Stomach smooth muscle (tissue), 2 donors: ENCODE measurements at regions not wholly inside any gene's neighbourhood (a gene's known extent, or its start where the extent isn't known, plus 50 kb on each side); places are given as distances from the start of the nearest gene placed in this dataset.
A peak's percentile ranks its signal among the peaks of the same experiment; 100 is the strongest.
"Not testable (repeated sequence)": the region's sequence is repeated elsewhere in the genome, so short reads cannot be mapped to it uniquely, and the experiment has no call there.

Experiments
- H3K27ac ChIP-seq: one replicate; pipeline ENCODE4 v1.7.0; 2013; ENCODE audit warnings: mild to moderate bottlenecking, low read length, inconsistent platforms
- H3K27me3 ChIP-seq, 2 donors: one replicate each; pipeline ENCODE4 v1.7.0; 2013; ENCODE audit warnings: low read length in 2 of 2; ENCODE audit not compliant: insufficient read depth in 2 of 2, control insufficient read depth in 1 of 2
- H3K36me3 ChIP-seq, 2 donors: one replicate each; pipeline ENCODE4 v1.7.0; 2013; ENCODE audit warnings: low read length in 2 of 2; ENCODE audit not compliant: control insufficient read depth in 2 of 2, insufficient read depth in 2 of 2
- H3K4me1 ChIP-seq: one replicate; pipeline ENCODE4 v1.7.0; 2013; ENCODE audit warnings: low read length; ENCODE audit not compliant: control insufficient read depth, insufficient read depth
- H3K4me3 ChIP-seq, 2 donors: one replicate each; pipeline ENCODE4 v1.7.0; 2013; ENCODE audit warnings: low read length in 2 of 2
- H3K9ac ChIP-seq, 2 donors: one replicate each; pipeline ENCODE4 v1.7.0; 2013; ENCODE audit warnings: low read length in 2 of 2, mild to moderate bottlenecking in 1 of 2
- H3K9me3 ChIP-seq, 2 donors: one replicate each; pipeline ENCODE4 v1.7.0; 2013; ENCODE audit warnings: low read length in 2 of 2; ENCODE audit not compliant: control insufficient read depth in 2 of 2
- donor health status: healthy.
- donor health status: Pancreatic carcinoma.

DNA sequence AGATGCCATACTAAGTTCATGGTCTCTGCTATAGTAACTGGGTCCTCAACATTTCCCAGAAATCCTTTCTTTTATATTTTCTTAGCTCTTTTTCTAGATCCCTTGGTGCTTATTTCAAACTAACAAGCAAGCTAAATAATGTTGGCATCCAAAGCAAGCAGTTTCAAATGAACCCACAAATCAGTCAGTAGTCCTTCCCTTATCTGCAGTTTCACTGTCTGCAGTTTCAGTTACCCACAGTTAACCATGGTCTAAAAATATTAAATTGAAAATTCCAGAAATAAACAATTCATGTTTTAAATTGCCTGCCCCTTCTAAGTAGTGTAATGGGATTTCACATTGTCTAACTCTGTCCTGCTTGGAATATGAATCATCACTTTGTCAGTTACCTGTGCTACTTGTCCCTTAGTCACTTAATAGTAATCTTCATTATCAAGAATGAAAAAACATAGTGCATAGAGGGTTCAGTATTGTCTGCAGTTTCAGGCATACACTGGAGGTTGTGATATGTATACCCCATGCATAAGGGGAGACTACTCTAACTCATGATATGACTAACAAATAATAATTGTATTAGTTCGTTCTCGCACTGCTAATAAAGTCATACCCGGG, 633.7 kb downstream of the MECOM start:
- H3K9me3 ChIP-seq: no peaks in the 10 kb centered on the region
- no peak overlapping the region for H3K9ac ChIP-seq
- peaks cover 3% of the 10 kb centered on the region for H3K4me1 ChIP-seq
- no peaks in the 10 kb centered on the region for H3K27me3 ChIP-seq
- H3K27ac ChIP-seq: no peak overlapping the region
- no peaks in the 10 kb centered on the region for H3K36me3 ChIP-seq
- H3K4me3 ChIP-seq: no peak overlapping the region

- Histone ChIP-seq H3K27ac (no peak overlapping the region), H3K4me1 (peaks cover 3% of the 10 kb centered on the region), H3K4me3 (no peak overlapping the region), H3K36me3 (no peaks in the 10 kb centered on the region), H3K9ac (no peak overlapping the region), H3K9me3 (no peaks in the 10 kb centered on the region), H3K27me3 (no peaks in the 10 kb centered on the region)
Observed at GRCh38 chr3:169028716-169029115, 634.8 kb downstream of the MECOM start.

DNA sequence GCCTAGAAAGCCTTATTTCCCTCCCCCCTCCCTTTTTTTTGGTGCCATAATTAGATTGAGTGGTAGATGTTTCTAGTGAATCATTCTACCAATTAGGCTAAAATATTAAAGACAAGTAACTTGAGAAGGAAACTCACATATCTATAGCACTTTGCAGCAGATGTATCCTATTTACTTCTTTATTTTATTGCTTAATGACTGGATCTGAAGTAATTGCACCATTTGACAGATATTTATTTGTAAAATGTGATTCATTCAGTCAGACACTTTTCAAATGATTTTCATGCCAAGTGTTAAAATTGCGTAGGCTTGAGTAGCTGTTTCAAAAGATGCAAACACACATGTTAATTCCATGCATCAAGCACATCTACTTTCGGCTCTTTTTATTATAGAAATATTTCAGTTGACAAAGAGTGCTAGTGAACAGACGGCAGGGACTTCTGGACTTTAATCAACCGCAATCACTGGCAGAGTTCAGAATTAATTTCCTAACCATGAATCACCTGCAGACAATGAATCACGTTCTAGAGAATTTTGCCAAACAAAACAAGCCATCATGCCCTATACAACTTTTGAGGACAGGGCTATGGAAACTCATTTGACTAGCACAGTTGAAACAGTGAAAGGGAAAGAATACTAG, 636.8 kb downstream of the MECOM start:
- Histone ChIP-seq H3K27me3 (no peaks in the 10 kb centered on the region), H3K36me3 (no peaks in the 10 kb centered on the region), H3K9ac (no peak overlapping the region), H3K9me3 (no peaks in the 10 kb centered on the region), H3K27ac (no peak overlapping the region), H3K4me1 (peaks cover 3% of the 10 kb centered on the region), H3K4me3 (peak overlapping the region in 1 of 2 donors; percentile 57)

- H3K9me3 ChIP-seq: no peaks in the 10 kb centered on the region
- H3K4me1 ChIP-seq: peaks cover 3% of the 10 kb centered on the region
- no peak overlapping the region for H3K27ac ChIP-seq
- H3K4me3 ChIP-seq: no peak overlapping the region
- no peak overlapping the region for H3K9ac ChIP-seq
- no peaks in the 10 kb centered on the region for H3K27me3 ChIP-seq
- no peaks in the 10 kb centered on the region for H3K36me3 ChIP-seq
Observed at GRCh38 chr3:169022457-169022856, 641.1 kb downstream of the MECOM start.

- Histone ChIP-seq H3K27me3 (no peaks in the 10 kb centered on the region), H3K36me3 (no peaks in the 10 kb centered on the region), H3K9ac (no peak overlapping the region), H3K27ac (no peak overlapping the region), H3K4me1 (no peaks in the 10 kb centered on the region), H3K9me3 (no peaks in the 10 kb centered on the region), H3K4me3 (no peak overlapping the region)
Observed at GRCh38 chr3:169020371-169020770, 643.1 kb downstream of the MECOM start.

GRCh38 chr3:169009453-169009852, 654.1 kb downstream of the MECOM start:
- Histone ChIP-seq H3K27me3 (no peaks in the 10 kb centered on the region), H3K27ac (no peak overlapping the region), H3K9ac (no peak overlapping the region), H3K4me3 (no peak overlapping the region), H3K9me3 (no peaks in the 10 kb centered on the region), H3K36me3 (no peaks in the 10 kb centered on the region), H3K4me1 (no peaks in the 10 kb centered on the region)

- no peaks in the 10 kb centered on the region for H3K4me1 ChIP-seq
- H3K4me3 ChIP-seq: no peak overlapping the region
- no peaks in the 10 kb centered on the region for H3K36me3 ChIP-seq
- H3K9me3 ChIP-seq: no peaks in the 10 kb centered on the region
- H3K27me3 ChIP-seq: no peaks in the 10 kb centered on the region
- no peak overlapping the region for H3K9ac ChIP-seq
- H3K27ac ChIP-seq: no peak overlapping the region
Observed at GRCh38 chr3:169008776-169009358, 654.6 kb downstream of the MECOM start.

- Histone ChIP-seq H3K9me3 (no peaks in the 10 kb centered on the region), H3K36me3 (no peaks in the 10 kb centered on the region), H3K4me1 (no peaks in the 10 kb centered on the region), H3K27ac (no peak overlapping the region), H3K27me3 (no peaks in the 10 kb centered on the region), H3K4me3 (no peak overlapping the region), H3K9ac (no peak overlapping the region)
Observed at GRCh38 chr3:169007145-169007544, 656.4 kb downstream of the MECOM start.

- H3K9ac ChIP-seq, H3K27me3 ChIP-seq, H3K4me1 ChIP-seq, H3K4me3 ChIP-seq, H3K36me3 ChIP-seq, H3K9me3 ChIP-seq, H3K27ac ChIP-seq: not testable (repeated sequence)
Observed at GRCh38 chr3:169006398-169006797, 657.1 kb downstream of the MECOM start.

GRCh38 chr3:169002689-169003088, 660.8 kb downstream of the MECOM start:
- Histone ChIP-seq H3K36me3 (no peaks in the 10 kb centered on the region), H3K9me3 (no peaks in the 10 kb centered on the region), H3K4me3 (no peak overlapping the region), H3K27me3 (no peaks in the 10 kb centered on the region), H3K4me1 (no peaks in the 10 kb centered on the region), H3K27ac (no peak overlapping the region), H3K9ac (no peak overlapping the region)

DNA sequence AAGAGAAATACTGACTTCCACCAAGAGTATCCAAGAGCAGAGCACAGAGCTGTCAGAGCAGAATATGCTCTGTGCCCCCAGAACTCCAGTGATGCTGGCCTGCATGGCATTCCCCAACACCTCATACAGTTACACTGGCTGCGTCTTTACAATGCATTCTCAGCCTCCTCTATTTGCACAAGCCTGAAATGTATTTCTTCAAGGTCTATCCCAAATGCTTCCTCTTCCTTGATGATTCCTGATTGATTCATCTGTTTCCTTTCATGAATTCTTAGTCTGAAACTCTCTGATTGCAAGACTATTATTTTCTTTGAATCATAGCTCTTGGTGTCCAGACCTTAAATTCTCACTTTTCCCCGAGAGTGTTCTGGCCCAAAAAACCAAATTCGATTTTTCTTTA, 664.7 kb downstream of the MECOM start:
- Histone ChIP-seq H3K36me3 (no peaks in the 10 kb centered on the region), H3K27me3 (no peaks in the 10 kb centered on the region), H3K4me1 (no peaks in the 10 kb centered on the region), H3K27ac (no peak overlapping the region), H3K9ac (no peak overlapping the region), H3K9me3 (no peaks in the 10 kb centered on the region), H3K4me3 (no peak overlapping the region)
